CD4-positive, alpha-beta T cell treated with Interleukin-4 for 4 hours (primary cell): ENCODE measurements at regions not wholly inside any gene's neighbourhood (a gene's known extent, or its start where the extent isn't known, plus 50 kb on each side); places are given as distances from the start of the nearest gene placed in this dataset.
"Not testable (repeated sequence)": the region's sequence is repeated elsewhere in the genome, so short reads cannot be mapped to it uniquely, and the experiment has no call there.

Source experiments
- DNase-seq: peaks from one replicate; pipeline ENCODE4 v3.0.0-alpha.2; 2020

- DNase-seq, result no peak
Observed at GRCh38 chr7:131774419-131775220, 218.2 kb upstream of the PODXL start.

DNA sequence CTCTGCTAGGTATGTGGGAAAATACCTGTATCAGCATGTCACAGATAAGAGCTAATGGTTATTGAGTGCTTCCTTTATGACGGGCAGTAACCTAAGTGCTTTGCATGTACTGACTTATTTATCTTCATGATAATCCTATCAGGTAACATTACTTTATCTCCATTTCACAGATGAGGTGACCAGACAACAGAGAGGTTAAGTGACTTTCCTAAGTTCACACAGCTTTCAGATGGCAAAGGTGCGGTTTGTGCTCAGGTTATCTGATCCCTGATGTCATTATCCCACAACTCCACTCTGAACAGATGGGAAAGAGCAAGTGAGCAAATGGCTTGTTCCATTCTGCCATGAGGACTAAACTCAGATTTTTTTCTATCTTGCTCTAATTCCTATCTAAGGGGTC, 217.0 kb upstream of the PODXL start:
- DNase-seq, result no peak

DNA sequence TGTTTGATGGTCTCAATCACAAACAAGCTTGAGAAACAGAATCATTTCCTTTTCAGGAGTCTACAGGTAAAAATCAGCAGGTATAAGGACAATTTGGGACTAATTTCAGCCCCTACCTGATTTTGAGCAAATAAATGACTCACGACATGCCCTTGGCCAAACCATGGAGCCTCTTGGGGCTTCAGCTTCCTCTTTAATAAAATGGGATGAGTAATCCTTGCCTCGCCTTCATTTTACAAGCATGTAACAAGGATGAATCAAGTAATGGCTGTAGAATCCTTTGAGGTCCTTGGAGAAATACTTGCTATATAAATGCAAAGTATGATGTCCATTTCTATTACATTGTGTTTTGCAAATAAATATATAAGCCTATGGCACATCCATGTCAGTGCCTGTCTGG, 212.8 kb upstream of the PODXL start:
- no peak for DNase-seq

- DNase-seq, result no peak
Observed at GRCh38 chr7:131767591-131767990, 211.2 kb upstream of the PODXL start.

GRCh38 chr7:131765575-131765974, 209.1 kb upstream of the PODXL start:
- DNase-seq, result no peak

DNA sequence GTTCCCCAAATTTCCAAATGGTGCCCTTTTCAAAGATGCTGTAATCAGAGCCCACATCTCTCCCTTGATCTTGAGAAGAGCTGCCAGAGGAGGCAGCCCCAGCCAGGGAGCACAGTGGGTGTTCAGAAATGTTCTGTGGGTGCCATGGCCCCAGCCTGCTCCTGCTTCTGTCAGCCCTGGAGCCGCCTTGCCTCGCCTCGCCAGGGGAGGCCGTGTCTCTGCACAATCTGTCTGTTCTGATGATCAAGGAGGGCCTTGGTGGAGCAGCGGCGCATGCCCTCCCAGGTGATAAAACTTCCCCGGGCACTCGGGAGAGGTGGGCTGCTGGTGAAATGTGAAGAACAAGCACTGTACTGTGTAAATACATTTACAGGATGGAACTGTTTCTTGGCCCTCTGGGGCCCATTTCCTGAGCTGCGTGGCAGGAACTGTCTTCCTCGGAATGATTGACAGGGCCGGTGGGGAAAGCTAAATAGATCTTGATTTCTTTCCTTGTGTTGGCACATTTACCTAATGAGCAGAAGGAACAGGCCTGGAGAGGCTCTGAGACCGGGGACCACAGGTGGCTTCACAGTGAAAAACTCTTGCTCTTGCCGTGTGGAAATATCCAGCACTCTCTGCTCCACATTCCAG, 207.8 kb upstream of the PODXL start:
- no peak for DNase-seq

GRCh38 chr7:131762753-131763152, 206.3 kb upstream of the PODXL start:
- DNase-seq, result no peak

GRCh38 chr7:131755801-131756200, 199.4 kb upstream of the PODXL start:
- not testable (repeated sequence) for DNase-seq

DNA sequence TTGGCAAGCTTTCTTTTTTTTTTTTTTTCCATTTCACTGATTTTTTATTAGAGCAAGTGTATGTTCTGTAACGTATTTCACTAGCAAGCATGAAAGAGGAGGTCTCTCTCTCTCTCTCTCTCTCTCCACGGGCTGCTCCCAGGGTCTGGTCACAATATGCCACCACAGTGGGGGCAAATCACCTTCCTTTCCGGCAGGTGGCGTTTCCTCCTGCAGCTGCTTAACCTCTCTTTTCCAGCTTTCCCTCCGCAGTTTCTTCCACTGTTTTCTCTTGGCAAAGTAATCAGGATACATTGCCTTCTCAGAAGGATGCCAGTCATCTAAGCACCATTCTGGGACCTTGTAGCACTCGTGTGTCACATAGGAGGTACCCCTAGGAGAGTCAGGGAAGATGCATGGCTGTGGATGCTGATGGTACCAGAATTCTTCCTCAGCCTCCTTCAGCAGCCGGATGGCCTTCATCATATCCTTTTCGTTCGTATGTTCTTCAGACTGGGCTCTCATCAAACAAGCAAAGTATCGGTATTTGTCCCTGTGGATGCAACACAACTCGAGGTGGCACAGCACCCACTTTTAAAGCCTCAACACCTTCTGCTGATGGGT, 197.3 kb upstream of the PODXL start:
- DNase-seq, result no peak

DNA sequence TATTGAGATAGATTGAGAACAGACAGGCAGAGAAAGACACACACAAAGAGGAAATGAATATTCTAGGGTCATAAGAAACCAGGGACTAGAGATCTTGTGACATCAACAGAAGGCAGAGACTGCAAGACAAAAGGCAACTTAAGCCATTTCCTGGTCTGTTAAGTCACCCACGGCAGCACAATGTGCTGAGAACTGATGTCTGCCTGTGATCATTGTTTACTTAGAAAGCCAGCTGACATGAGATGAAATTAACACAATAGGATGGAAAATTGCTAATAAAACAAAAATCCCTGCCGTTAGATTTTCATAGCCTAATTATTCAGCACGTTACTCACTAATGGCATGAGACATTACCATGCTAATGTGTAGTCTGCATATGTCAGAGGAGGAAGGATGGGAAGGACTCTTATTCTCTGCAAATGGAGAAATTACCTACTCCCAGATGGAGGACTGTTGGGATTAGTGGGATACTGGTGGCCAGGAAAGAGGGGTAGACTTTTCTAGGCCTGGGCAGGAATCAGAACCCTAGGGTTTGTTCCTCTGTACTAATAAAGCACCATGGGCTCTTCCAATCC, 191.3 kb upstream of the PODXL start:
- DNase-seq, result no peak

DNA sequence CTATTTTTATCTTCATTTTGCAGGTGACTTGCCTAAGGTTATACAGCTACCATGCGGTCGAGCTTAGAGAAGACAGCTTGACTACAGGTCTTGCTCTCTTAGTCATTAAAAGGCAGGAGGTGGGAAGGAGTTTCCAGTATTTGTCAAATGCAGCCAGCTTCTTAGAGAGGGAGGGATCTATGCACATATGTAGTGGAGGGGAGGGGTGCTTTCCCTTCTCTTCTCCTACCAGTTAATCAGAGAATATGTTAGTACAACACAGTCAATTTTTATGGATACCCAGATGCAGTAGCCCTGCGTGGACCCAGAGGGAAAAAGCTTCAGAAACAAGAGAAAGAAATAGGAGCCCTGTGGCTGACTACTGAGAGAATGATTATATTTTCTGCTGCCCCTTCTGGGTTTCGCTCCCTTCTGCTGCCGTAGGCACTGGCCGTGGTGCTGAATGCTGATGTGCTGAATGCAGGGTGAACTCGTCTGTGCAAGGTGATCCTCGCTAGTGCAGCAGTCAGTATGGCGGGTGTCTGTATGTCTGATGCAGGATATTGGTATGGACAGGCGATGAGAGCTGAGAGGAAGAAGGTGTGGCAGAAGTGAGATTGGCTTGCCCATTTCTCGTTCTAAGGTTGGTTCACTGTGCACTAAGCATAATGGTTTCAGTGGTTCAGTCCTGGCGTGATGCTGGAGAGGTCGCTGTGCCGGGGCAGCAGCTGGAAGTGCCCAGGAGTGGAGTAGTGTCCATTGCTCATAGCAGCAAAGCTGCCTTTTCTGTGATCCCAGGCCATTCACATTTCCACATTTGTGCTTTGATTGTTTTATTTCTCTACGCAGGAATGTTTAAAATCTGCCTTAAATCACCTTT, 189.2 kb upstream of the PODXL start:
- DNase-seq, result no peak

DNA sequence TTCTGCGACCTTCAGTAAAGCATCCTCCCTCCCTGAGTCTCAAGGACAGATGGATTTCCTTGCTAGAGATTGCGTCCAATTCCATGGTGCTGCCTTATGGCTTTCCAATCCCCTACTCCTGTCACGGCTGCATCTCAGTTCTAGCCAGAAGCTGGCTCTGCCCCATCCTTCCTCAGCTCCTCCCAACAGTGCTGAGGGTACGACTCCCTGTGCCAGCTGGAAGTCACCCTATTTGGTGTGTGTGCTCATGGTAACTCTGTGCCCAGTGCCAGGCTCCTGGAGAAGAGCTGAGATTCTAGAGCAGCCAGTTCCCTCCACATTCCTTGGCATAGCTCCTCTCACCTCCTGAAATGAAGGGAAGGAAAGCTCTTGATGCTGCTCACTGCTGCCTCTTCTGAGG, 185.0 kb upstream of the PODXL start:
- no peak for DNase-seq

GRCh38 chr7:131737746-131738465, 181.5 kb upstream of the PODXL start:
- DNase-seq, result no peak

DNA sequence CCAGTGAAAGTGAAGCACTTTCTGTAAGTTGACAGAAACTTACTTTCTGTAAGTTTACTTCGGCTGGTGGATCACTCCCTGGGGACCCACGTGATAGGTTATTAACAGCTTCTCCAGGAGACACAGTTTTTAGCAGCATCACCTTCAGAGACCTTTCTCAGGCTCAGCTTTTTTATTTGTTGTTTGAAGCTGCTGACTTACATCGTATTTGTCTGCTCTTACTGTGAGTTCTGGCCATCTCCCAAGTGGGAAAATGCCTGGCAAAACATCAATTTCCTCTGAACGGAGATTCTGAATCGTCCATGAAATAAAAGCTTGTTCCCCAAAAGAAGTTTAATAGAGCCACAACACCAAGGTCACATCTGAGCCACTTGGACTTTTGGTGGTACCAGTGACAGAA, 178.7 kb upstream of the PODXL start:
- no peak for DNase-seq

DNA sequence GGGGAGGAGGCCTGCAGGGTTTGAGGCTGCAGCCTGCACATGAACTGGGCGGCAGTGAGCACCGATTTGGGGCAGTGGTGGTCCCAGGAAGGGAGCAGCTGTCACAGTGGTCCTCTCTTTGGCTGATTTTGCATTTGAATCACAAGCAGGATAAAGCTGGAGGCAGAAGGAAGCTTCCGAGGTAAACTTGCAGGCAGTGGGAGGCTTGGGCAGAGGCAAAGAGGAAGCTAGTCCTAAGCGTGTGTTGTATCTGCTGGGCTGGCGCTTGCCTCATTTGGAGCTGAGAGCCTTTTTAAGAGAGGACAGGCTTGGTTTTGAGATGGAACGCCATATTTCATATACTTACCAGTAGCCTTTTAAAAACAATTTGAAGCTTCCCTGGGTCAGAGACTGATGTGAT, 177.2 kb upstream of the PODXL start:
- DNase-seq, result no peak

GRCh38 chr7:131727189-131727588, 170.8 kb upstream of the PODXL start:
- no peak for DNase-seq

GRCh38 chr7:131726686-131727085, 170.3 kb upstream of the PODXL start:
- no peak for DNase-seq

- no peak for DNase-seq
Observed at GRCh38 chr7:131726031-131726430, 169.6 kb upstream of the PODXL start.

GRCh38 chr7:131724776-131725345, 168.4 kb upstream of the PODXL start:
- DNase-seq, result no peak

- DNase-seq, result no peak
Observed at GRCh38 chr7:131723926-131724325, 167.5 kb upstream of the PODXL start.

GRCh38 chr7:131722371-131722770, 165.9 kb upstream of the PODXL start:
- DNase-seq, result no peak

GRCh38 chr7:131721660-131722059, 165.2 kb upstream of the PODXL start:
- no peak for DNase-seq
